ENCODE measurements at regions not wholly inside any gene's neighbourhood (a gene's known extent, or its start where the extent isn't known, plus 50 kb on each side); places are given as distances from the start of the nearest gene placed in this dataset.

DNA sequence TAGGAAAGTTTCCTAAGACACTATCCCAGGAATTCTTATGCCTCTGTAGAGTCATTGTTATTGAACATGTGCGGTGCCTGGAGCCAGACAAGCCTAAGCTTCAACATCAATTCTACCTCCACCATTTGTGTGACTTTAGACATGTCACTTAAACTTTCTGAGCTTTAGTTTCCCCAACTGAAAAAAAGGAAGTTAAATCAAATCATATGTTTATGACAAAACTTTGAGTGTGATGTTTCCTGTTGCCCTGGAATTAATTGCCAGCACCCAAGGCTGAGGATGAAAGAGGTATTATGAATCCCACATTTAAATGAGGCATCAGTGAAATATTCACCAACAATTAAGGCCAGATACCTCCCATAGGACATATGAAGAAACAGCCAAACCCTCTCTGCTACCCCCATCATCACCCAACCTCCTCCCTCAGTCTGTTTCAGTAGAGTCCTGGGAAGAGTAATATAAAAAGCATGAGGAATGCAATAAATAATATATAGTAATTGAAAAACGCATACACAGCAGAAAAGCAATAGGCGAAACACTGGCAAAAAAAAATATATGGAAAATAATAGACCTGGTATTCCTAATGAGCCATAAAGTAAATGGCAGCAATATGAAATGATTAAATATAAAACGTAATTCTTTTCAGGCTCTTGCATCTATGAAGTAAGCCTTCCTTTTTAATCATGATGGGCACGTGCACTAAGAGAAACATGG is 182.0 kb upstream of the DCN start:
- TF ChIP-seq EZH2 (optimal IDR thresholded peaks at IDR 0.05; ENCODE audit: low read depth, low read length) (no peak), CTCF (IDR thresholded peaks at IDR 0.05; ENCODE audit: low read length) (no peak)
